ENCODE measurements at regions not wholly inside any gene's neighbourhood (a gene's known extent, or its start where the extent isn't known, plus 50 kb on each side); places are given as distances from the start of the nearest gene placed in this dataset.
"Not testable (repeated sequence)": the region's sequence is repeated elsewhere in the genome, so short reads cannot be mapped to it uniquely, and the experiment has no call there.

GRCh38 chr4:82237142-82237541, 136.6 kb downstream of the HNRNPD start:
- TF ChIP-seq CTCF, POLR2A (IDR thresholded peaks at IDR 0.05): not testable (repeated sequence)
